Stimulated activated naive CD8-positive, alpha-beta T cell treated with anti-CD3 and anti-CD28 coated beads, Interleukin-15, Interleukin-2, amounts not matched to agents 100 ng/mL and 50 ng/mL, for 24 hours (primary cell): ENCODE measurements at regions not wholly inside any gene's neighbourhood (a gene's known extent, or its start where the extent isn't known, plus 50 kb on each side); places are given as distances from the start of the nearest gene placed in this dataset.

Source experiments
- H3K27ac Mint-ChIP-seq: one replicate; pipeline ENCODE4 v1.8.0; 2021; ENCODE audit warnings: mild to moderate bottlenecking, mixed read lengths
- H3K27me3 Mint-ChIP-seq: one replicate; pipeline ENCODE4 v1.8.0; 2021; ENCODE audit warnings: mixed read lengths
- H3K36me3 Mint-ChIP-seq: one replicate; pipeline ENCODE4 v1.8.0; 2021; ENCODE audit warnings: low read depth, mixed read lengths
- H3K4me1 Mint-ChIP-seq: one replicate; pipeline ENCODE4 v1.8.0; 2021; ENCODE audit warnings: low read depth, mixed read lengths
- H3K4me3 Mint-ChIP-seq: one replicate; pipeline ENCODE4 v1.8.0; 2021; ENCODE audit warnings: mild to moderate bottlenecking, mixed read lengths
- H3K9me3 Mint-ChIP-seq: one replicate; pipeline ENCODE4 v1.8.0; 2021; ENCODE audit warnings: mixed read lengths

- H3K4me3 Mint-ChIP-seq: no peak overlapping the region
- H3K9me3 Mint-ChIP-seq: no peaks in the 10 kb centered on the region
- no peak overlapping the region for H3K27ac Mint-ChIP-seq
- H3K27me3 Mint-ChIP-seq: no peaks in the 10 kb centered on the region
- no peaks in the 10 kb centered on the region for H3K36me3 Mint-ChIP-seq
- no peaks in the 10 kb centered on the region for H3K4me1 Mint-ChIP-seq
Observed at GRCh38 chr22:46091277-46091977, 58.9 kb upstream of the PPARA start.

DNA sequence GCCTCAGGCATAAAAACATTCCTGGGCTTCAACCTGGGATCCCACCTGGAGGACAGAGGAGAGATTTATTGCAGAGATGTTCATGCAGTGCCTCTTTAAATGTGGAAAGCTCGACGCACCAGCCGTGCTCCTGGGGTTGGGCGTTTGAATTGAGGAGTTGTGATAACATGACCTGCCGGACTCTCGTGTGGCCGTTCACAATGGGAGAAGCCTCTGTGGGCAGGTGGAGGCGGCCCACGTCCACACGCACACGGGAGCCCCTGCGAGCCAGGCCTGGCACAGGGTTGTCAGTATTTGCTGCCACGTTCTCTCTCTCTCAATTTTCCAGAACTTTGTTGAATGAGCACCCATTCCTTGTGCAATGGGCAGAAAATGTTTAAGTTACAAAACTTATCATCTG, 58.3 kb upstream of the PPARA start:
- H3K27ac Mint-ChIP-seq: no peak overlapping the region

DNA sequence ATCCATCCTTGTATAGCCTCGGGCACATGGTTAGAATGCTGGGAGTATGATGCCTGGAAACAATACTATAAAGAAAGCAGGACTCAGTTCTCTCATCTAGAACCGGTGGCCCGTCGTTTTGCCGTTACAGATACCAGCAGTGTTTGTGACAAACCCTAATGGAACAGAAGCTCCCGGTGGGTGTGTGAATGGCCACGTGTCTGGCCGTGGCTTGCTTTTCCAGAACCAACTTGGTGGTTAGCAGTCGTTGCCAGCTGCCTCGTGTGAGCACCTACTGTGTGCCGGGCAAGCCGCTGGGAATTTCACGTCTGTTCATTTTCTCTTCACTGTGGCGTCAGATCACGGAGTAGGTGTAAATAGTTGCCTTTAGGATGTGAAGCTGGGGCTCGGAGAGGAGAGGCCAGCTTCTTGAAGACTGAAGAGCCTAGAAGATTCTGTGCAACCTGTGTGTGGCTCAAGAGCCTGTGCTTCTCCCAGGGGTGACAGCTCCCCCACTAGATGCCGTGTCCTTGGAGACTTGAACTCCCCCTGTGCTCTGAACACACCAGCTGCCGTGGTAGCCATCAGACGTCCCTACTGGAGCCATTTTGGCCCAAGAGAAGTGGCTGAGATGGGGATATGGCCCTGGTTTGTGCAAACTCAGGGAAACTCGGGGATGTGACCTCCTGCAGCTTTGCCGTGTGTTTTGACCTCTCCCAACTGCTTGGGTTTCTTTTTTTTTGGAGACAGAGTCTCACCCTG, 57.5 kb upstream of the PPARA start:
- Mint-ChIP-seq H3K27me3 (no peaks in the 10 kb centered on the region), H3K4me3 (no peak overlapping the region), H3K36me3 (no peaks in the 10 kb centered on the region), H3K9me3 (no peaks in the 10 kb centered on the region), H3K27ac (no peak overlapping the region), H3K4me1 (no peaks in the 10 kb centered on the region)

More for the DNA sequence above, 58.3 kb upstream of the PPARA start:
- Mint-ChIP-seq H3K4me3 (no peak overlapping the region), H3K36me3 (no peaks in the 10 kb centered on the region), H3K4me1 (no peaks in the 10 kb centered on the region), H3K27me3 (no peaks in the 10 kb centered on the region), H3K9me3 (no peaks in the 10 kb centered on the region)

- H3K9me3 Mint-ChIP-seq: no peaks in the 10 kb centered on the region
- no peaks in the 10 kb centered on the region for H3K27me3 Mint-ChIP-seq
- no peaks in the 10 kb centered on the region for H3K36me3 Mint-ChIP-seq
- H3K4me3 Mint-ChIP-seq: no peak overlapping the region
- H3K4me1 Mint-ChIP-seq: no peaks in the 10 kb centered on the region
- no peak overlapping the region for H3K27ac Mint-ChIP-seq
Observed at GRCh38 chr22:46093796-46094195, 56.5 kb upstream of the PPARA start.

DNA sequence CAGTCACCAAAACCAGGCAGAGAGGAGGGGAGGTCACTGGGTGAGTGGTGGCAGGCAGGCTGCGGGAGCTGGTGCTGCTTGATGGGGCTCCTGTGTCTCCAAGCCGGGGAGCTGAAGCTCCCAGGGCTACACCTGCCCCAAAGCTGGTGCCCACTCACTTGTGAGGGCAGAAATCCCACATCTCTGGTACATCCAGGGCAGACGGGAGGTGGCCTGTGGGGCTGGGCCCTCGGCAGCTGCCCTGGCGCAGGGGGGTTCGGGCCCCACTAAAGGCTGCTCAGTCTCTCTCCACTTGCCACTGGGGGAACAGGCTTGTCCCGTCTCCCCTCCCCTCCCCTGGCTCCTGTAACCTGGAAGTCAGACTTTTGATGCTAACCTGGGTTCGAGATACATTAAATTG, 55.6 kb upstream of the PPARA start:
- Mint-ChIP-seq H3K9me3 (no peaks in the 10 kb centered on the region), H3K4me3 (no peak overlapping the region), H3K4me1 (no peaks in the 10 kb centered on the region), H3K27ac (no peak overlapping the region), H3K36me3 (no peaks in the 10 kb centered on the region), H3K27me3 (no peaks in the 10 kb centered on the region)

DNA sequence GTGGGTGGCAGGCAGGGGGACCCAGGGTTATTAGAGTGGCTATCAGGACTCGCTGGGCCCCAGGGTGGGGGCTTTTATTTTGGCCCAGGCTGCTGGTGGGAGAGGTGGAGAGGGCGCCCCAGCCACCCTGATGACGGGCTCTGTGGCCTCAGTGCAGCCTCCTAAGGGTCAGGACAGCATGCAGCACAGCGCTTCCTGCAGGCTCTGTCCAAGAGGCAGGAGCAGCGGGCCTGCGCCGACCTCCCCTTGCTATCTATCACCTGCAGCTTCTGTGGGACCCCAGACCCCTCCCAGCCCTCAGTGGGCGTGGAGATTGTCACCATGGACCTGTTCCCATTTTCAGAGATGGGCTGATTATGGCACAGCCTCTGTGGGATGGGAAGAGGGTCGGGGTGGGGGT, 54.3 kb upstream of the PPARA start:
- no peaks in the 10 kb centered on the region for H3K27me3 Mint-ChIP-seq
- H3K4me1 Mint-ChIP-seq: no peaks in the 10 kb centered on the region
- H3K36me3 Mint-ChIP-seq: no peaks in the 10 kb centered on the region
- no peaks in the 10 kb centered on the region for H3K9me3 Mint-ChIP-seq
- no peak overlapping the region for H3K4me3 Mint-ChIP-seq
- H3K27ac Mint-ChIP-seq: no peak overlapping the region

DNA sequence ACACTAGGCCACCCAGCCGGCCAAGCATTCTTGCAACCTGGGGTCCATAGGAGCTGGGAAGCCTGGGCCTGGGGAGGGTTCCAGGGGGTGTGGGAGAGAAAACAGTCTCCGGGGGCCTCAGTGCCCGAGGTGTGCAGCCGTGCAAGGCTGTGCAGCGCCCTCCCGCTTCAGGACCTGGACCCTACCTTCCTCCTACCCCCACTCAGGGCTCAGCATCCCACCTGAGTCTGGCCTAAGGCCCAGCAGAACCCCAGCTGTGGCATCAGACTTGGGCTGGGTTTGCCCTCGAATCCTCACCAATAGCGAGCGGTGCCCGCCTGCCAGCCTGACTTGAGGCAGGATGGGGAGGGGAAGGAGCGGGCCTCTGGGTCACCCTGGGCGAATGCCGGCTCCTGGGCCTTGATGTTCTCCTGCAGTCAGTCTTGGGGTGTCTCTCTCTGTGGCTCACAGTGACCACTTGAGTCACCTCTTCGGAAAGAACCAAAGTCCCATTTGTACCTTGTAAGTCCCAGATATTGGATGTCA, 53.6 kb upstream of the PPARA start:
- Mint-ChIP-seq H3K9me3 (no peaks in the 10 kb centered on the region), H3K27ac (no peak overlapping the region), H3K4me1 (no peaks in the 10 kb centered on the region), H3K27me3 (no peaks in the 10 kb centered on the region), H3K4me3 (no peak overlapping the region), H3K36me3 (no peaks in the 10 kb centered on the region)

DNA sequence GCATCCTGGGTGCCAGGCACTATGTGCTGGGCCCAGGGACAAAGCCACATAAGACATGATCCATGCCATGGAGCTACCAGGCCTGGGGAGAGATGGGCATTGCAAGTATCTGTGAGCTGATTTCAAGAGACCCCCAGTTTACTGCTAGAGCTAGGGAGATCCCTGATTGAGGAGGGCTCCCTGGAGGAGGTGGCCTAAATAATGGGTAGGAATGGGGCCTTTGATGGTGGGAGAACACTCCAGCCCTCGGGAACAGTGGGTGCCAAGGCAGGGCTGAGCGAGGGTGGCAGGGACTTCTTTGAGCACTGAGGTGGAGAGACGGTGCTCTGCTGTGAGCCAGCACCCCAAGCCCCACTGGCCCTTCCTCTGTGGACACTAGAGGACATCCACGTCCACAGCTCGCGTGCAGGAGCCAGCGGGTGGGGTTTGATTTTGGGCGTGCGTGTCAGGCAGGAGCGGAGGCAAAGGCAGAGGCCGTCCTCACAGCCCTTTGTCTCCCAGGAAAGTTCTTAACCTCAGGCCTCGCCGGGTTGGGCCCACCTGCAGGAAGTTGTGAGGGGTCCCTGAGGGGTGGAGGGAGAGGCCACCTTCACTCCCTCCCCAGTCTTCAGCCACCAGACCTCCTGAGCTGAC, 52.9 kb upstream of the PPARA start:
- H3K27me3 Mint-ChIP-seq: no peaks in the 10 kb centered on the region
- no peaks in the 10 kb centered on the region for H3K4me1 Mint-ChIP-seq
- no peak overlapping the region for H3K4me3 Mint-ChIP-seq
- H3K9me3 Mint-ChIP-seq: no peaks in the 10 kb centered on the region
- H3K36me3 Mint-ChIP-seq: no peaks in the 10 kb centered on the region
- H3K27ac Mint-ChIP-seq: no peak overlapping the region

DNA sequence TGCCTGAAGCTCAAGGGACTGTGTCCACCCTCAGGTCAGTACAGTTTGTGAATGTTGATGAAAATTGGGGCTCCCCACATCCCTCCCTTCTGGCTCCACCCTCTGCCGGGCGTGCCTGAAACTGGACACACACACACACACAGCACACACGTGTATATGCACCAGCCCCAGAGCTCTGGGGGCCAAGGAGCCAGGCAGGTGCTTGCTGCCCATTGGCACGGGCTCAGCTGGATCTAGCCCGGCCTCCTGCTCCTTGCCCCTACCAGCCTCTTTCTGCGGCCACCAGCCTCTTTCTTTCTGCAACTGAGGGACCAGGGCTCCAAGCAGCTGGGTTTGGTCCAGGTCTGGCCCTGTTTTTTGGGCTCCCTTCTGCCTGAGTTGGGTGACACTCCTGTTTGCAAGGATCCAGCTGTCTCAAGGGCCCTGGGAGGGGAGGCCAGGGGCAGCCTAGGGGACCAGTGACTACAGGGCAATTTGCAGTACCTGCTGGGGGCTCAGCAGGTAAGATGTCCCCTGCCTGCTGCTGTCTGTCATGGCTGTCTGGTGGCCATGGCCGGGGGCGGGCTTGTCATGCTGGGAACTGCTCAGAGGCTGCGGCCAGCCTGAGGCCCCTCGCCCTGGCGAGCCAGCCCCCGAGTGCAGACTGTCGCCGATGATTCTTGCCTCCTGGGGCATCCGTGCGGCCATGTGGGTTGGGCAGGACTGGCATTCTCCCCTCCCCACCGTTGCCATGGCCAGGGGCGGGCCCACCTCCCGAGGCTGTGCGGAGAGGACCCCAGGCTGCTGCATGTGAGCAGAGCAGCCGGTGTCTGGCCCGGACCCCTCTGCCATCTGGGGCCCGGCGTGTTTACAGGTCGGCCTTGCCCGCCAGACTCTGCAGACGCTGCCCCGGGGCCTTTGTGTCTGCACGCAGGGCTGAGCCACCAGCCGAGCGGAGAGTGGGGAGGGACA, 51.5 kb upstream of the PPARA start:
- no peak overlapping the region for H3K4me3 Mint-ChIP-seq
- no peak overlapping the region for H3K27ac Mint-ChIP-seq
- H3K36me3 Mint-ChIP-seq: no peaks in the 10 kb centered on the region
- no peaks in the 10 kb centered on the region for H3K9me3 Mint-ChIP-seq
- H3K27me3 Mint-ChIP-seq: no peaks in the 10 kb centered on the region
- H3K4me1 Mint-ChIP-seq: no peaks in the 10 kb centered on the region

DNA sequence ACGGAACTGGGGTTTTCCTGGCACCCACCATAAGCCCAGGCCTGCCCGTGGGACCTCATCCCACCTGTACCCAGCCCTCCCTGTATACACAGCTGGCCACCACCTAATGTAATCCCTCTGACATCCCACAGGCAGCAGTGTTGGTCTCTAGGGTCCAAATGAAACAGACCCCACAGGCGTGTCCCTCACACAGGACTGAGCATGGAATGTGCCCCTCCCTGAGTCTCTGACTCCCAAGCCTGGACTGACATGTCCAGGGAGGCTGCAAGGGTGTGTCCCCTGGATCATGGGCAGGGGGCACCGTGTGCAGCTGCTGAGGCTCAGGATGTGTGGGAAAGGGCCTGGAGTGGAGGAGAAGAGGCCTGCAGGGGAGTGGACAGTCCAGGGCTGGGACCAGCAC, 50.6 kb upstream of the PPARA start:
- Mint-ChIP-seq H3K4me3 (no peak overlapping the region), H3K27ac (no peak overlapping the region), H3K4me1 (no peaks in the 10 kb centered on the region), H3K9me3 (no peaks in the 10 kb centered on the region), H3K27me3 (no peaks in the 10 kb centered on the region), H3K36me3 (no peaks in the 10 kb centered on the region)

DNA sequence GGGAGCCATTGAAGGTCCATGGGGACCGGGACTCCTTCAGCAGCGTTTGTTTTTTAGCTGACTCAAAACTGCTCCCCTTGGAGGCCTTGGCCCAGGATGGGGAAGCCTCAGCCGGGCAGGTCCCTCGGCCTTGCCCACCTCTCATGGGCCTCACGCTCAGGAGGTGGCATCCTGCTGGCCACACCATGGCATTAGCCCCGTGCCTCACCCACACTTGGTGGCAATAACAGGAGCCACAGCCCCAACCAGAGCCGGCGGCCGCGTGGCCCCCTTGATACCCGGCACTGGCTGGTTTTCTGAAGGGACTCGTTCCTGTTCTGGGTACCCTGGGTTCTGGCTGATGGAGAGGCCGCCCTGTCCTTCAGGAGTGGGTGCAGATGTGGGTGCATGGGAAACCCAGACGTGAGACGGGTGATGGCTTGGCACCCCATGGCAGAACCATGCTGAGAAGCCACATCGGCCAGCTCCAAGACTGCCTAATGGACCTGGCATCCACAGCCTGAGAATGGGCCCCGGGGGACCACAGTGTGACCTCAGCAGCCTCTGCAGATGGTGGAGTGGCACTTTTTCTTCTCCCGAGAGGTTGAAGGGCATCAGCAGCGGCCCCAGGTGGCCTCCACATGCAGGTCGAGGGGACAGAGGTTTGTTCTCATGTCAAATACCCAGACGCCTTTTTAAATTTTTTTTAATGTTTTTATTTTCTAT, 49.8 kb upstream of the PPARA start:
- no peaks in the 10 kb centered on the region for H3K36me3 Mint-ChIP-seq
- no peak overlapping the region for H3K4me3 Mint-ChIP-seq
- no peak overlapping the region for H3K27ac Mint-ChIP-seq
- H3K4me1 Mint-ChIP-seq: no peaks in the 10 kb centered on the region
- H3K27me3 Mint-ChIP-seq: no peaks in the 10 kb centered on the region
- H3K9me3 Mint-ChIP-seq: no peaks in the 10 kb centered on the region
